Mesothelial cell of epicardium (in vitro differentiated cells): ENCODE measurements at regions not wholly inside any gene's neighbourhood (a gene's known extent, or its start where the extent isn't known, plus 50 kb on each side); places are given as distances from the start of the nearest gene placed in this dataset.

Experiments
- DNase-seq, 2 experiments: peaks; one replicate each; pipeline ENCODE4 v3.0.0; 2021; ENCODE audit warnings: low spot score in 2 of 2; ENCODE audit not compliant: unreplicated experiment in 2 of 2
- H3K27ac Mint-ChIP-seq: 2 replicates; pipeline ENCODE4 v1.8.0; 2021; ENCODE audit warnings: mixed read lengths
- H3K27me3 Mint-ChIP-seq: 2 replicates; pipeline ENCODE4 v1.8.0; 2021; ENCODE audit warnings: low read depth, mixed read lengths
- H3K36me3 Mint-ChIP-seq: 2 replicates; pipeline ENCODE4 v1.8.0; 2021; ENCODE audit warnings: mixed read lengths
- H3K4me1 Mint-ChIP-seq: 2 replicates; pipeline ENCODE4 v1.8.0; 2021; ENCODE audit warnings: mixed read lengths
- H3K4me3 Mint-ChIP-seq: 2 replicates; pipeline ENCODE4 v1.8.0; 2021; ENCODE audit warnings: mild to moderate bottlenecking, moderate library complexity, mixed read lengths
- H3K9me3 Mint-ChIP-seq: 2 replicates; pipeline ENCODE4 v1.8.0; 2021; ENCODE audit warnings: mixed read lengths
- TF ChIP-seq, protein P1 (sequence below): fragments of 200-600 bp; sonication (generic); IDR thresholded peaks from one replicate; pipeline ENCODE4 v1.5.0; 2021; ENCODE audit warnings: antibody characterized with exemption; ENCODE audit not compliant: unreplicated experiment

DNA sequence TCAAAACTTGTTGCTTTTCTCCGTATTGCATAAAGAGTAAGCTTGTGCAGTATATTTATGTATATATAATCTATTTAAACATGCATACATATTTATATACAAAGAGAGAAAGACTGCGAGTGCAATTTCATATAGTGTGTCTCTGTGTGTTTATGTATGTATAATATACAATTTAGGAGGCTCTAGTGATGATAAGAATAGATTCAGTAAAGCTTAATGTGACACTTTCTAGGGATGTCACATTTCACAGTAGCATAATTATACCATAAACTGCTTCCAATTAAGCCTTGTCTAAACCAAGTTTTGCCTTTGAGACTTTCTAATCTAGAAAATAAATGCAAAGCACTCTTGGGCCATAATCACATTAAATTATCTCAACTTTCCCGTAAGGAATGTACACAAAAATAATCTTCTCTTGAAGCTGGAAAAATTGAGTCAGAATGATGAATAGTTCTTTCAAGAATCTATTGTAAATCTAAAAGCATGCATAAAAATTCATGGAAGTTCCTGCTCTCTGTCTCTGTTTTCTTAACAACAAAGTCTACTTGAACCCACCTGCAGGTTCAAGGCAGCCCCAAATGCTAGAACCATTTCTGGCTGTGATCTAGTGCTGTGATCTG lies 114.1 kb upstream of the NPY2R start:
- Mint-ChIP-seq H3K4me3 (no peak overlapping the region), H3K27ac (no peak overlapping the region), H3K9me3 (no peaks in the 10 kb centered on the region), H3K36me3 (no peaks in the 10 kb centered on the region), H3K27me3 (peaks cover 23% of the 10 kb centered on the region), H3K4me1 (no peaks in the 10 kb centered on the region)
- TF ChIP-seq, protein P1, sequence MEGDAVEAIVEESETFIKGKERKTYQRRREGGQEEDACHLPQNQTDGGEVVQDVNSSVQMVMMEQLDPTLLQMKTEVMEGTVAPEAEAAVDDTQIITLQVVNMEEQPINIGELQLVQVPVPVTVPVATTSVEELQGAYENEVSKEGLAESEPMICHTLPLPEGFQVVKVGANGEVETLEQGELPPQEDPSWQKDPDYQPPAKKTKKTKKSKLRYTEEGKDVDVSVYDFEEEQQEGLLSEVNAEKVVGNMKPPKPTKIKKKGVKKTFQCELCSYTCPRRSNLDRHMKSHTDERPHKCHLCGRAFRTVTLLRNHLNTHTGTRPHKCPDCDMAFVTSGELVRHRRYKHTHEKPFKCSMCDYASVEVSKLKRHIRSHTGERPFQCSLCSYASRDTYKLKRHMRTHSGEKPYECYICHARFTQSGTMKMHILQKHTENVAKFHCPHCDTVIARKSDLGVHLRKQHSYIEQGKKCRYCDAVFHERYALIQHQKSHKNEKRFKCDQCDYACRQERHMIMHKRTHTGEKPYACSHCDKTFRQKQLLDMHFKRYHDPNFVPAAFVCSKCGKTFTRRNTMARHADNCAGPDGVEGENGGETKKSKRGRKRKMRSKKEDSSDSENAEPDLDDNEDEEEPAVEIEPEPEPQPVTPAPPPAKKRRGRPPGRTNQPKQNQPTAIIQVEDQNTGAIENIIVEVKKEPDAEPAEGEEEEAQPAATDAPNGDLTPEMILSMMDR = no peak
- DNase-seq = no peak

DNA sequence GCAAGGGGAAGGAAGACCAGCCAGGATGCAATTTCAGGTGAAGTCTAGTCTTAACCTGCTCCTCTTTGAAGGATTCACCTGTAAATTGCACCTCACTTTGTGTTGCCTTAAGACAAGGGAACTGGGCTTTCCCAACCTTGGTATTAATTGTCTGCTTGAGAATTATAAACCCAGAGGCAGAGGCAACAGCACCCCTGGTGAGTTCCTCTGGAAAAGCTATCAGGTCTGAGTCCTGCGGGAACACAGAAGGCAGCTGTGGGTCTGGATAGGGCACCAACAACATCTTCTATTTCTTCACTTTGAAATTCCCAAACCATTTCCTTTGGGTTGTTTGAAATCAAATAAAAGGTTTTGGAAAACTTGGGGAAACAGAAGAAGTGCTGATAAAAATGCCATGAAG lies 109.2 kb upstream of the NPY2R start:
- H3K27me3 Mint-ChIP-seq = peaks cover 9% of the 10 kb centered on the region
- no peak for DNase-seq

DNA sequence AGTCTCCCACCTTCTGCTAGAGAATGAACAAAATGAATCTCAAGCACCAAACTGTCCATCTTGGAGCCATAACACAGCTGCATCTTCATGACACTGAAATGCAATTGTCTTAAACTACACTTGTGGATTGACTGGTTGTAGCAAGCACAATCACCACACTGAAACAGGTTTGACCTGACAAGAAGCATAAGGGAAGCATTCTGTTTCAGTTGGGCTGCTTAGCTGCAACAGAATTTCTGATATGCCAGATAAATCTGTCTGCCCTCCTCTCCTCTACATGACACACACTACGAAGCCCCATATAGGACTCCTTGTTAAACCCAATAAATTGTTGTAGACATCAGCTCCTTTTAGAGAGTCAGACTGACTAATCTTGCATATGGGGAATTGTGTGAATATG lies 101.8 kb upstream of the NPY2R start:
- TF ChIP-seq, protein P1 = no peak
- DNase-seq = no peak
- H3K27me3 Mint-ChIP-seq = peaks cover 6% of the 10 kb centered on the region
- no peak overlapping the region for H3K4me3 Mint-ChIP-seq
- no peak overlapping the region for H3K27ac Mint-ChIP-seq
- peaks cover 10% of the 10 kb centered on the region for H3K9me3 Mint-ChIP-seq
- H3K4me1 Mint-ChIP-seq = no peaks in the 10 kb centered on the region
- H3K36me3 Mint-ChIP-seq = no peaks in the 10 kb centered on the region

More for the DNA sequence above, 109.2 kb upstream of the NPY2R start:
- Mint-ChIP-seq H3K9me3 (no peaks in the 10 kb centered on the region), H3K4me3 (no peak overlapping the region), H3K36me3 (no peaks in the 10 kb centered on the region), H3K4me1 (no peaks in the 10 kb centered on the region), H3K27ac (no peak overlapping the region)
- TF ChIP-seq, protein P1 = no peak

DNA sequence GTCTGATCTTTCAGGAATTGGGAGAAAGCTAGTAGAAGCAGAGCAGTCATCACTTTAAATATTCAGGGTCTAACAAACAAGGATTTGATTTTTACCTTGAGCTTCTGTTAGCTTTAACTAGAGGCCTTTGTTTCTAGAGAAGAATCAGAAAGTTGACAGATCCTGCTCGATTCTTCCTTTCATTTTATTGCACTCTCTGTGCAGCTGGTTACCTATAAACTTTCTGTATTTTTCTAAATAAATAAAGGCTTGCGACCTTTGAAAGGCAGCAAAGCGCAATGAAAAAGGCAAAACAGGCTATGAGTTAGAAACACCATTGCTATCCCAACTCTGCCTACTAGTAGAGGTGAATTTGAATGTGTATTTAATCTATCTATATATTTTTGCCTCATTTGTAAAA lies 101.4 kb upstream of the NPY2R start:
- peaks cover 6% of the 10 kb centered on the region for H3K27me3 Mint-ChIP-seq
- no peaks in the 10 kb centered on the region for H3K4me1 Mint-ChIP-seq
- no peak overlapping the region for H3K27ac Mint-ChIP-seq
- no peaks in the 10 kb centered on the region for H3K36me3 Mint-ChIP-seq
- no peak overlapping the region for H3K4me3 Mint-ChIP-seq
- peaks cover 11% of the 10 kb centered on the region for H3K9me3 Mint-ChIP-seq
- TF ChIP-seq, protein P1 = no peak
- no peak for DNase-seq

DNA sequence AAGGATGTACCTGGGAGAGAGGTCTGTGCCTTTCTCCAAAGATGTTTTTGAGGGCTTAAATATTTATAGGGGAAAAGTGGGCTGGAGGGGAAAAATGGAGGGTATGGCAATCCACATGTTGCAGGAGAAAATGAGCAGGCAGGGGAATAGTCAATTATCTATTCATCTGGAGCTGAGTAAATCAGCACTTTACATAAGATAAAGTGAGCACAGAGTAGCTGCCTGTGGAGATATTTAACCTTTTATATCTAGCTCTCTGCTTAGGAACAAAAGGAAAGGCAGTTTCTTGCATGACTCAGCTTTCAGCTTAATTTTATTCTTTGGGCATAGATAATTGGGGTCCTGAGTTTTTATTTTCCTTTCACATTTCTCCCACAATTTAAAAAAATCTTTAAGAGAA lies 93.6 kb upstream of the NPY2R start:
- DNase-seq = no peak
- TF ChIP-seq, protein P1 = no peak
- Mint-ChIP-seq H3K4me3 (no peak overlapping the region), H3K36me3 (no peaks in the 10 kb centered on the region), H3K9me3 (peaks cover 59% of the 10 kb centered on the region), H3K27ac (no peak overlapping the region), H3K4me1 (no peaks in the 10 kb centered on the region), H3K27me3 (no peaks in the 10 kb centered on the region)

DNA sequence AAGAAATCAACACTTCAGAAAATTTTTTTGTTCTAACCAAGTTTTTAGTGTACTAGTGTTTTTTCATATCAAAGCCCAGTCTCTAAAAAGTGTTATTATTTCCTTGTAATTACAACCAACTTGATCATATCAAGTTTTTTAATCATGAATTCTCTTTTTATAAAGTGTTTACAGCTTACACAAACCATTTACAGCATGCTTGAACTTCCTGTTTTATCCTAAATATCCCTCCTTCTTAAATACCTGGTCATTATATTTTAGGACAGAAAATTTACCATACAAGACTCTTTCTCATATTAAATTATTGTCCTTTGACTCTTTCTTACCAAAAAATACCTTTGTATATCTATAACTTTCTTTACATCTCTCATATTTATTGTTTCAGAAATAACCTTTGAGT lies 89.4 kb upstream of the NPY2R start:
- Mint-ChIP-seq H3K36me3 (no peaks in the 10 kb centered on the region), H3K4me3 (no peak overlapping the region), H3K27ac (no peak overlapping the region), H3K4me1 (no peaks in the 10 kb centered on the region), H3K27me3 (no peaks in the 10 kb centered on the region), H3K9me3 (peaks cover 49% of the 10 kb centered on the region)
- TF ChIP-seq, protein P1 = no peak
- DNase-seq = no peak
